ENCODE measurements at regions not wholly inside any gene's neighbourhood (a gene's known extent, or its start where the extent isn't known, plus 50 kb on each side); places are given as distances from the start of the nearest gene placed in this dataset.

GRCh38 chr2:150230004-150230403, 257.5 kb downstream of the RND3 start:
- no peaks in the 10 kb centered on the region for H3K27me3 ChIP-seq (replicated peaks; ENCODE audit: insufficient read depth)
- H3K36me3 ChIP-seq (ENCODE audit: low read depth): no peaks in the 10 kb centered on the region
- DNase-seq: no peak
- H3K79me2 ChIP-seq (ENCODE audit: insufficient read depth): no peaks in the 10 kb centered on the region
- H3K4me1 ChIP-seq (ENCODE audit: insufficient read depth): peaks cover 21% of the 10 kb centered on the region
- TF ChIP-seq EZH2phosphoT487 (IDR thresholded peaks at IDR 0.05; ENCODE audit: insufficient read depth, low read depth) (no peak), EZH2 (IDR thresholded peaks at IDR 0.05; ENCODE audit: insufficient read depth, poor library complexity, severe bottlenecking) (no peak)
- no peak overlapping the region for H2AFZ ChIP-seq
- 43 to 48% methylated on average over 1 of the region's 1 CpG for WGBS, 2 experiments (ENCODE audit: low coverage in 1 of 2, low lambda C conversion rate in 2 of 2, missing lambda C conversion rate in 2 of 2)
- H3K4me3 ChIP-seq: no peak overlapping the region
- no peaks in the 10 kb centered on the region for H3K9me2 ChIP-seq (ENCODE audit: insufficient read depth)
- no peak overlapping the region for H3K9ac ChIP-seq
- no peak overlapping the region for H3K27ac ChIP-seq
- H3K9me3 ChIP-seq (ENCODE audit: low read depth): no peaks in the 10 kb centered on the region
- H3K4me2 ChIP-seq (ENCODE audit: unreplicated experiment): no peak overlapping the region
- in situ Hi-C loops (cut with MboI): no loop called here
- no peaks in the 10 kb centered on the region for H4K20me1 ChIP-seq (ENCODE audit: insufficient read depth)
- peaks cover 22% of the 10 kb centered on the region for H3F3A ChIP-seq (ENCODE audit: insufficient read depth)

- in situ Hi-C loops (cut with MboI): no loop called here
These were observed 258.5 kb downstream of the RND3 start for GRCh38 chr2:150228936-150229335.

GRCh38 chr2:150225030-150225429, 262.4 kb downstream of the RND3 start:
- no peaks in the 10 kb centered on the region for H3K36me3 ChIP-seq (ENCODE audit: low read depth)
- no peak for TF ChIP-seq EZH2phosphoT487 (IDR thresholded peaks at IDR 0.05; ENCODE audit: insufficient read depth, low read depth)
- TF ChIP-seq EZH2 (IDR thresholded peaks at IDR 0.05; ENCODE audit: insufficient read depth, poor library complexity, severe bottlenecking): no peak
- no peak for DNase-seq
- no peak overlapping the region for H3K9ac ChIP-seq
- H3K27me3 ChIP-seq (replicated peaks; ENCODE audit: insufficient read depth): no peaks in the 10 kb centered on the region
- WGBS, 2 experiments (ENCODE audit: low coverage in 1 of 2, low lambda C conversion rate in 2 of 2, missing lambda C conversion rate in 2 of 2): 72 to 74% methylated on average over 1 of the region's 1 CpG
- no peaks in the 10 kb centered on the region for H4K20me1 ChIP-seq (ENCODE audit: insufficient read depth)
- no peak overlapping the region for H3K4me2 ChIP-seq (ENCODE audit: unreplicated experiment)
- H3K4me1 ChIP-seq (ENCODE audit: insufficient read depth): peaks cover 9% of the 10 kb centered on the region; the same call in 1 of the 2 replicates
- no peaks in the 10 kb centered on the region for H3K79me2 ChIP-seq (ENCODE audit: insufficient read depth)
- peaks cover 7% of the 10 kb centered on the region; the same call in 1 of the 2 replicates for H3F3A ChIP-seq (ENCODE audit: insufficient read depth)
- no peaks in the 10 kb centered on the region for H3K9me3 ChIP-seq (ENCODE audit: low read depth)
- in situ Hi-C loops (cut with MboI): no loop called here
- no peak overlapping the region for H3K27ac ChIP-seq
- H2AFZ ChIP-seq: no peak overlapping the region
- no peak overlapping the region for H3K4me3 ChIP-seq
- H3K9me2 ChIP-seq (ENCODE audit: insufficient read depth): no peaks in the 10 kb centered on the region

More at GRCh38 chr2:150228936-150229335, 258.5 kb downstream of the RND3 start:
- whole genome bisulfite sequencing, 2 experiments (ENCODE audit: low coverage in 1 of 2, low lambda C conversion rate in 2 of 2, missing lambda C conversion rate in 2 of 2): 11 to 18% methylated on average over 1 of the region's 1 CpG
- no peaks in the 10 kb centered on the region for H3K9me3 ChIP-seq (ENCODE audit: low read depth)
- H3K9ac ChIP-seq: no peak overlapping the region
- H3K79me2 ChIP-seq (ENCODE audit: insufficient read depth): no peaks in the 10 kb centered on the region
- no peaks in the 10 kb centered on the region for H4K20me1 ChIP-seq (ENCODE audit: insufficient read depth)
- H3K36me3 ChIP-seq (ENCODE audit: low read depth): no peaks in the 10 kb centered on the region
- peaks cover 11% of the 10 kb centered on the region for H3K4me1 ChIP-seq (ENCODE audit: insufficient read depth)
- H3K27me3 ChIP-seq (replicated peaks; ENCODE audit: insufficient read depth): no peaks in the 10 kb centered on the region
- no peaks in the 10 kb centered on the region for H3K9me2 ChIP-seq (ENCODE audit: insufficient read depth)
- no peak for DNase-seq
- no peak overlapping the region for H3K4me3 ChIP-seq
- TF ChIP-seq EZH2phosphoT487 (IDR thresholded peaks at IDR 0.05; ENCODE audit: insufficient read depth, low read depth) (no peak), EZH2 (IDR thresholded peaks at IDR 0.05; ENCODE audit: insufficient read depth, poor library complexity, severe bottlenecking) (no peak)
- peak overlapping the region; percentile 1 for H3K4me2 ChIP-seq (ENCODE audit: unreplicated experiment)
- H2AFZ ChIP-seq: peak overlapping the region; percentile 36
- peaks cover 12% of the 10 kb centered on the region for H3F3A ChIP-seq (ENCODE audit: insufficient read depth)
- H3K27ac ChIP-seq: no peak overlapping the region

GRCh38 chr2:150224321-150224720, 263.1 kb downstream of the RND3 start:
- Histone ChIP-seq H3K9ac (no peak overlapping the region), H3K79me2 (ENCODE audit: insufficient read depth) (no peaks in the 10 kb centered on the region), H3K9me3 (ENCODE audit: low read depth) (no peaks in the 10 kb centered on the region), H3K9me2 (ENCODE audit: insufficient read depth) (no peaks in the 10 kb centered on the region), H3K4me2 (ENCODE audit: unreplicated experiment) (no peak overlapping the region), H3K27ac (no peak overlapping the region), H4K20me1 (ENCODE audit: insufficient read depth) (no peaks in the 10 kb centered on the region), H3K4me3 (no peak overlapping the region), H2AFZ (no peak overlapping the region), H3F3A (ENCODE audit: insufficient read depth) (peaks cover 7% of the 10 kb centered on the region; the same call in 1 of the 2 replicates), H3K36me3 (ENCODE audit: low read depth) (no peaks in the 10 kb centered on the region), H3K4me1 (ENCODE audit: insufficient read depth) (peaks cover 9% of the 10 kb centered on the region; the same call in 1 of the 2 replicates), H3K27me3 (replicated peaks; ENCODE audit: insufficient read depth) (no peaks in the 10 kb centered on the region)
- TF ChIP-seq EZH2phosphoT487 (IDR thresholded peaks at IDR 0.05; ENCODE audit: insufficient read depth, low read depth): no peak
- TF ChIP-seq EZH2 (IDR thresholded peaks at IDR 0.05; ENCODE audit: insufficient read depth, poor library complexity, severe bottlenecking): no peak
- WGBS, 2 experiments (ENCODE audit: low coverage in 1 of 2, low lambda C conversion rate in 2 of 2, missing lambda C conversion rate in 2 of 2): 80 to 83% methylated on average over 3 of the region's 3 CpGs
- no peak for DNase-seq
- in situ Hi-C loops (cut with MboI): no loop called here

- in situ Hi-C loops (cut with MboI): no loop called here
- Histone ChIP-seq H3K36me3 (ENCODE audit: low read depth) (no peaks in the 10 kb centered on the region), H3K9me3 (ENCODE audit: low read depth) (no peaks in the 10 kb centered on the region), H3K9ac (no peak overlapping the region), H2AFZ (no peak overlapping the region), H3F3A (ENCODE audit: insufficient read depth) (no peaks in the 10 kb centered on the region), H3K27me3 (replicated peaks; ENCODE audit: insufficient read depth) (no peaks in the 10 kb centered on the region), H3K4me1 (ENCODE audit: insufficient read depth) (no peaks in the 10 kb centered on the region), H3K4me2 (ENCODE audit: unreplicated experiment) (no peak overlapping the region), H3K4me3 (no peak overlapping the region), H3K9me2 (ENCODE audit: insufficient read depth) (no peaks in the 10 kb centered on the region), H4K20me1 (ENCODE audit: insufficient read depth) (no peaks in the 10 kb centered on the region), H3K27ac (no peak overlapping the region), H3K79me2 (ENCODE audit: insufficient read depth) (no peaks in the 10 kb centered on the region)
- DNase-seq: no peak
- WGBS, 2 experiments (ENCODE audit: low coverage in 1 of 2, low lambda C conversion rate in 2 of 2, missing lambda C conversion rate in 2 of 2): 88 to 90% methylated on average over 5 of the region's 5 CpGs
- no peak for TF ChIP-seq EZH2 (IDR thresholded peaks at IDR 0.05; ENCODE audit: insufficient read depth, poor library complexity, severe bottlenecking)
- TF ChIP-seq EZH2phosphoT487 (IDR thresholded peaks at IDR 0.05; ENCODE audit: insufficient read depth, low read depth): no peak
These were observed 264.5 kb downstream of the RND3 start for GRCh38 chr2:150222942-150223341.
